Pancreas (tissue), 10 donors: ENCODE measurements at regions not wholly inside any gene's neighbourhood (a gene's known extent, or its start where the extent isn't known, plus 50 kb on each side); places are given as distances from the start of the nearest gene placed in this dataset.
"Not testable (repeated sequence)": the region's sequence is repeated elsewhere in the genome, so short reads cannot be mapped to it uniquely, and the experiment has no call there.

Experiments
- ATAC-seq, 4 donors: fragments of 200-7000 bp; cut with Tn5 transposase; one replicate each; pipeline versions ENCODE4 v1.8.0 to v1.9.1; 2020; ENCODE audit warnings: mild to moderate bottlenecking in 4 of 4, moderate library complexity in 4 of 4
- DNase-seq, 6 donors: peaks; one replicate each; pipeline ENCODE4 v3.0.0-alpha.2; 2020
- FAIRE-seq: peaks from 2 replicates; lab custom pipeline; 2012; peaks lifted over from hg19 to GRCh38; lab: Jason Lieb, UNC
- H3K27ac ChIP-seq, 4 donors: fragments of 200-600 bp; sonication (generic); 1 replicate in 3 of 4; 2 replicates in 1 of 4; pipeline versions ENCODE4 v1.5.0 to v1.8.0; 2020
- H3K27me3 ChIP-seq, 4 donors: fragments of 200-600 bp; one replicate each; pipeline ENCODE4 v1.8.0; 2021
- H3K36me3 ChIP-seq, 3 donors: fragments of 200-600 bp; sonication (generic) in 1 of 3; one replicate each; pipeline versions ENCODE4 v1.5.0 to v1.8.0; 2020 to 2021
- H3K4me1 ChIP-seq, 3 donors: fragments of 200-600 bp; one replicate each; pipeline ENCODE4 v1.8.0; 2021
- H3K4me3 ChIP-seq, 4 donors: fragments of 200-600 bp; sonication (generic) in 2 of 4; one replicate each; pipeline versions ENCODE4 v1.5.0 to v1.8.0; 2020 to 2021
- H3K9me3 ChIP-seq, 4 donors: fragments of 200-600 bp; one replicate each; pipeline ENCODE4 v1.8.0; 2021
- WGBS, 2 donors: extraction: QIAGEN DNeasy Blood & Tissue Kit; methylation state at CpG; one replicate each; pipeline ENCODE4 v1.1.7; 2013; 5-methylcytosine and 5-hydroxymethylcytosine counted together
- intact Hi-C, 3 donors: fragments of 100-400 bp; cut with DNase I; formaldehyde crosslinking; loops; one replicate each; pipeline versions ENCODE4 v1.11.1 to v1.14.2; 2022
- TF ChIP-seq, protein P1 (sequence below), 4 donors: fragments of 200-600 bp; sonication (generic) in 3 of 4; IDR thresholded peaks; one replicate each; pipeline versions ENCODE4 v1.5.0 to v1.8.0; 2021; ENCODE audit warnings: antibody characterized with exemption in 4 of 4
- donor health status: healthy with polysubstance abuse.
- donor health status: DM: no; HTN: no; CAD: no; lungs with moderate emphysema.
- donor health status: DM: no; HTN: no; CAD: no.
- donor health status: control.
- donor health status: control.
- donor health status: Bipolar disorder and iron deficiency.
- donor health status: DM: yes; HTN: yes; CAD: no.
- donor health status: DM: no; HTN: no; CAD: no.
- donor health status: DM: no; HTN: no; CAD: no.
- donor health status: DM: yes; HTN: yes; CAD: no.

DNA sequence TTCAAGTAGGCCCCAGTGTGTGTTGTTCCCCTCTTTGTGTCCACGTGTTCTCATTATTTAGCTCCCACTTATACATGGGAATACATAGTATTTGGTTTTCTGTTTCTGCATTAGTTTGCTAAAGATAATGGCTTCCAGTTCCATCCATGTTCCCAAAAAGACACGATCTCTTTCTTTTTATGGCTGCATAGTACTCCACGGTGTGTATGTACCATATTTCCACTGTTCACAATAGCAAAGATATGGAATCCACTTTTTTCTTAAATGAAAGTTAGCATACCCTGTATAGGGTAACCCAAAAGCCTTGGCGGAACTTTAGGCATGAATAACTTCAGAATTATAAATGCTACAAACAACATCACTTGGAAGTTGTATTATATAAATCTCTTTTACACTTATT, 83.4 kb upstream of the NDUFV2 start:
- FAIRE-seq (no peak), ATAC-seq (no peak), DNase-seq (no peak)
- WGBS, 2 donors, result 92 to 97% methylated on average over 4 of the region's 4 CpGs
- no peaks in the 10 kb centered on the region for H3K4me1 ChIP-seq
- H3K27ac ChIP-seq, result no peak overlapping the region
- no peak overlapping the region for H3K4me3 ChIP-seq
- H3K27me3 ChIP-seq, result no peaks in the 10 kb centered on the region
- no peaks in the 10 kb centered on the region for H3K36me3 ChIP-seq
- TF ChIP-seq, protein P1, sequence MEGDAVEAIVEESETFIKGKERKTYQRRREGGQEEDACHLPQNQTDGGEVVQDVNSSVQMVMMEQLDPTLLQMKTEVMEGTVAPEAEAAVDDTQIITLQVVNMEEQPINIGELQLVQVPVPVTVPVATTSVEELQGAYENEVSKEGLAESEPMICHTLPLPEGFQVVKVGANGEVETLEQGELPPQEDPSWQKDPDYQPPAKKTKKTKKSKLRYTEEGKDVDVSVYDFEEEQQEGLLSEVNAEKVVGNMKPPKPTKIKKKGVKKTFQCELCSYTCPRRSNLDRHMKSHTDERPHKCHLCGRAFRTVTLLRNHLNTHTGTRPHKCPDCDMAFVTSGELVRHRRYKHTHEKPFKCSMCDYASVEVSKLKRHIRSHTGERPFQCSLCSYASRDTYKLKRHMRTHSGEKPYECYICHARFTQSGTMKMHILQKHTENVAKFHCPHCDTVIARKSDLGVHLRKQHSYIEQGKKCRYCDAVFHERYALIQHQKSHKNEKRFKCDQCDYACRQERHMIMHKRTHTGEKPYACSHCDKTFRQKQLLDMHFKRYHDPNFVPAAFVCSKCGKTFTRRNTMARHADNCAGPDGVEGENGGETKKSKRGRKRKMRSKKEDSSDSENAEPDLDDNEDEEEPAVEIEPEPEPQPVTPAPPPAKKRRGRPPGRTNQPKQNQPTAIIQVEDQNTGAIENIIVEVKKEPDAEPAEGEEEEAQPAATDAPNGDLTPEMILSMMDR (IDR thresholded peaks at IDR 0.05), result no peak
- no peaks in the 10 kb centered on the region for H3K9me3 ChIP-seq
- intact Hi-C loops, result no loop called here

DNA sequence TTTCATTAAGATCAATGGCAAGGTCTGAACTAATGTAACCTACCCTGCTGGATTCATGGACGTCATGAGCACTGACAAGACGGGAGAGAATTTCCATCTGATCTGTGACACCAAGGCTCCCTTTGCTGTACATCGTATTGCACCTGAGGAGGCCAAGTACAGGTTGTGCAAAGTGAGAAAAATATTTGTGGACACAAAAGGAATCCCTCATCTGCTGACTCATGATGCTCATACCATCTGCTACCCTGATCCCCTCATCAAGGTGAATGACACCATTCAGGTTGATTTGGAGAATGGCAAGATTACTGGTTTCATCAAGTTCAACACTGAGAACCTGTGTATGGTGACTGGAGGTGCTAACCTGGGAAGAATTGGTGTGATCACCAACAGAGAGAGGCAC, 82.3 kb upstream of the NDUFV2 start:
- no peak overlapping the region for H3K4me3 ChIP-seq

DNA sequence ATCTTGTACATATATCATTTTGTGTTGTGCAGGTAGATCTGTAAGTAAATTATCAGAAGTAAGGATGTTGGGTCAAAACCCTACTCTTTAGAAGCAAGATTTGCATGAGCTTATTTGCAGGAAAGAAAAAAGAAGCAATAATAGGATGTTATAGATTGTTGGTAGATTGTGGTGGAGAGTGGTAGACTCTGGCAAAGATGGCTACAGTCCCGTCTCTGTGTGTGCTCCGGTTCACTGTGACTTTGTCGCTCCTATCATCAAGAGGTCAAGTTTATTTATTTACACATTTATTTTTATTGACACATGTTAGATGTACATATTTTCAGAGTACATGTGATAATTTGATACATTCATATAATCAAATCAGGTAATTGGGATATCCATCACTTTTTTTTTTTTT, 81.0 kb upstream of the NDUFV2 start:
- Histone ChIP-seq H3K36me3 (no peaks in the 10 kb centered on the region), H3K9me3 (no peaks in the 10 kb centered on the region), H3K4me3 (no peak overlapping the region), H3K4me1 (no peaks in the 10 kb centered on the region), H3K27me3 (no peaks in the 10 kb centered on the region), H3K27ac (no peak overlapping the region)
- no peak for DNase-seq
- WGBS, 2 donors, result 87 to 89% methylated on average over 3 of the region's 3 CpGs
- intact Hi-C loops, result no loop called here
- TF ChIP-seq, protein P1 (IDR thresholded peaks at IDR 0.05), result no peak
- ATAC-seq, result no peak
- FAIRE-seq, result no peak

More for the DNA sequence above, 82.3 kb upstream of the NDUFV2 start:
- ATAC-seq, result no peak
- no peak for DNase-seq
- Histone ChIP-seq H3K4me1 (no peaks in the 10 kb centered on the region), H3K27ac (no peak overlapping the region), H3K27me3 (no peaks in the 10 kb centered on the region), H3K36me3 (no peaks in the 10 kb centered on the region), H3K9me3 (no peaks in the 10 kb centered on the region)
- WGBS, 2 donors, result 81 to 89% methylated on average over 3 of the region's 3 CpGs
- FAIRE-seq, result no peak
- TF ChIP-seq, protein P1 (IDR thresholded peaks at IDR 0.05), result no peak
- intact Hi-C loops, result no loop called here

DNA sequence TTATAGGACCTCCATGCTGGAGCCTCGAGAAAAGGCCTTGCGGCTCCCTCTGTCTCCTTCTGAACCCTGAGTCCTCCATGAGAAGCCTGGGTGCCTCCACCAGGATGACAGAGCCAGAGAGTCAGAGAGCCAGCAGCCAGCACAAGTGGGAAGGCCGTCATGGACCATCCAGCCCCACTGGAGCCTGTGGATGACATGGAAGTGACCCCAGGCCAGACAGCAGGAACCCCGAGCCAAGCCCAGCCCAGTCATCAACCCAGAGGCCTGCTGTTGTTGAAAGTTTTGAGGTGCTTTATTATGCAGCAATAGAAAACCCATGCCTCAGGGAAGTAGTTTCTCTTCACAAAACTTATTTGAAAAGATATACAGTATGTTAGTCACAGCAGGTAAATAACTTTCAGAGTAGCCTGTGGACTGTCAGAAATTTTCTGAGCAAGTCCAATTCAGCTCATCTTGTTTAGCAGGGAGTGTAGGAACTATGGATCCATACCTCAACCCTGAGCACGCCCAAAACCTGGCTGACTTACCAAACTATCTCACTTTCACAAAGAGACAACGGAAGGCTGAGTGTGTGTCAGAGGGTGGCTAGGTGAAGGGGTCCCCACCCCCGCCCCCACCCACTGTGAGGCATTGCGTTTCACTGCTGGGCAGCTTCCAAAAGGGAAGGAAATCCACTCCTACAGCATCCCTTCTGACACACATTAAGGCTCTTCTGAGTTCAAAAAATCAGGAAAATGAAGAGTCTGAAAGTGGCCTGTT, 79.9 kb upstream of the NDUFV2 start:
- intact Hi-C loops, result no loop called here
- Histone ChIP-seq H3K27me3 (no peaks in the 10 kb centered on the region), H3K9me3 (no peaks in the 10 kb centered on the region), H3K4me3 (no peak overlapping the region), H3K4me1 (no peaks in the 10 kb centered on the region), H3K27ac (no peak overlapping the region), H3K36me3 (no peaks in the 10 kb centered on the region)
- WGBS, 2 donors, result 74 to 80% methylated on average over 8 of the region's 8 CpGs
- DNase-seq (no peak), FAIRE-seq (no peak), ATAC-seq (no peak)
- TF ChIP-seq, protein P1 (IDR thresholded peaks at IDR 0.05), result no peak

DNA sequence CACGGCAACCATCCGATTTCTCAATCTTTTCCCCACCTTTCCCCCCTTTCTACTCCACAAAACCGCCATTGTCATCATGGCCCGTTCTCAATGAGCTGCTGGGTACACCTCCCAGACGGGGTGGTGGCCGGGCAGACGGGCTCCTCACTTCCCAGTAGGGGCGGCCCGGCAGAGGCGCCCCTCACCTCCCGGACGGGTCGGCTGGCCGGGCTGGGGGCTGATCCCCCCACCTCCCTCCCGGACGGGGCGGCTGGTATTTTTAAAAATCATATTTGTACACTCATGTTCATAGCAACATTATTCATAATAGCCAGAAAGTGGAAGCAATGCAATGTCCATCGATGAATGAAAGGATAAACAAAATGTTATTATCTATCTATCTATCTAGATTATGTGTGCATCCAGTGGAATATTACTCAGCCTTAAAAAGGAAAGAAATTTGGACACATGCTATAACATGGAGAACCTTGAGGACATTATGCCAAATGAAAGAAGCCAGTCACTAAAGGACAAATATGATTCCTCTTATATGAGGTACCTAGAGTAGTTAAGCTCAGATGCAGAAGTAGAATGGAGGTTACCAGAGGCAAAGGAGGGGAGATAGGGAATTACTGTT, 78.4 kb upstream of the NDUFV2 start:
- DNase-seq, H3K27ac ChIP-seq, H3K4me3 ChIP-seq, FAIRE-seq, H3K27me3 ChIP-seq, intact Hi-C loops, H3K4me1 ChIP-seq, H3K9me3 ChIP-seq, H3K36me3 ChIP-seq, ATAC-seq: not testable (repeated sequence)
- 85 to 97% methylated on average over 12 to 15 of the region's 18 CpGs for WGBS, 2 donors
